ENCODE measurements at regions not wholly inside any gene's neighbourhood (a gene's known extent, or its start where the extent isn't known, plus 50 kb on each side); places are given as distances from the start of the nearest gene placed in this dataset.

GRCh38 chr15:60125334-60125733 lies 121.2 kb downstream of the FOXB1 start:
- no peak for TF ChIP-seq POLR2A (IDR thresholded peaks at IDR 0.05; ENCODE audit: low read length)
- TF ChIP-seq CTCF (IDR thresholded peaks at IDR 0.05): no peak

Data from A549 (cell line).